GM19397 (cell line): ENCODE measurements at regions not wholly inside any gene's neighbourhood (a gene's known extent, or its start where the extent isn't known, plus 50 kb on each side); places are given as distances from the start of the nearest gene placed in this dataset.
"Not testable (repeated sequence)": the region's sequence is repeated elsewhere in the genome, so short reads cannot be mapped to it uniquely, and the experiment has no call there.

Experiments
- ATAC-seq: cut with Tn5 transposase; IDR thresholded peaks from one replicate; pipeline ENCODE4 v1.9.1; 2021; ENCODE audit warnings: mild to moderate bottlenecking, moderate library complexity; ENCODE audit not compliant: unreplicated experiment

GRCh38 chr1:173257805-173258204 is 50.7 kb upstream of the TNFSF4 start:
- no peak for ATAC-seq

GRCh38 chr1:173258479-173259264 is 51.5 kb upstream of the TNFSF4 start:
- ATAC-seq: no peak

- ATAC-seq: not testable (repeated sequence)
Measured at GRCh38 chr1:173260329-173260728, 53.2 kb upstream of the TNFSF4 start.

- ATAC-seq: no peak
Measured at GRCh38 chr1:173266841-173267240, 59.7 kb upstream of the TNFSF4 start.

- no peak for ATAC-seq
Measured at GRCh38 chr1:173267453-173267945, 60.4 kb upstream of the TNFSF4 start.

- ATAC-seq: no peak
Measured at GRCh38 chr1:173268261-173268660, 61.1 kb upstream of the TNFSF4 start.

GRCh38 chr1:173268786-173269277 is 61.7 kb upstream of the TNFSF4 start:
- no peak for ATAC-seq

GRCh38 chr1:173269490-173270230 is 62.5 kb upstream of the TNFSF4 start:
- ATAC-seq: no peak

GRCh38 chr1:173270243-173270642 is 63.1 kb upstream of the TNFSF4 start:
- ATAC-seq: no peak

GRCh38 chr1:173271021-173271420 is 63.9 kb upstream of the TNFSF4 start:
- ATAC-seq: not testable (repeated sequence)

GRCh38 chr1:173275496-173275895 is 68.4 kb upstream of the TNFSF4 start:
- no peak for ATAC-seq

- ATAC-seq: peak; percentile 92
Measured at GRCh38 chr1:173276922-173277800, 70.0 kb upstream of the TNFSF4 start.

GRCh38 chr1:173280899-173281660 is 73.9 kb upstream of the TNFSF4 start:
- no peak for ATAC-seq

- ATAC-seq: no peak
Measured at GRCh38 chr1:173285048-173285447, 77.9 kb upstream of the TNFSF4 start.

GRCh38 chr1:173287785-173288184 is 80.7 kb upstream of the TNFSF4 start:
- no peak for ATAC-seq

- ATAC-seq: no peak
Measured at GRCh38 chr1:173293756-173294155, 86.6 kb upstream of the TNFSF4 start.

GRCh38 chr1:173294843-173295242 is 87.7 kb upstream of the TNFSF4 start:
- no peak for ATAC-seq

- ATAC-seq: no peak
Measured at GRCh38 chr1:173295391-173295790, 88.3 kb upstream of the TNFSF4 start.

GRCh38 chr1:173295995-173296394 is 88.9 kb upstream of the TNFSF4 start:
- ATAC-seq: no peak

- peak; percentile 87 for ATAC-seq
Measured at GRCh38 chr1:173297798-173298391, 90.8 kb upstream of the TNFSF4 start.
